ENCODE measurements at regions not wholly inside any gene's neighbourhood (a gene's known extent, or its start where the extent isn't known, plus 50 kb on each side); places are given as distances from the start of the nearest gene placed in this dataset.

- Histone ChIP-seq H3K27me3 (ENCODE audit: insufficient read depth, low read depth, low read length) (no peaks in the 10 kb centered on the region), H2AFZ (ENCODE audit: low read depth, low read length) (no peak overlapping the region), H3F3A (ENCODE audit: insufficient read depth, low read length, poor library complexity, severe bottlenecking) (no peaks in the 10 kb centered on the region)
Observed at GRCh38 chr6:133590814-133591213, 298.1 kb upstream of the TCF21 start.

GRCh38 chr6:133591275-133591674 is 297.6 kb upstream of the TCF21 start:
- Histone ChIP-seq H3K36me3 (ENCODE audit: insufficient read depth, low read length) (no peaks in the 10 kb centered on the region), H3K9me2 (ENCODE audit: insufficient read depth, low read length) (no peaks in the 10 kb centered on the region), H3K4me3 (ENCODE audit: low read length) (no peak overlapping the region), H3K79me2 (replicated peaks; ENCODE audit: insufficient read depth, low read length) (no peaks in the 10 kb centered on the region), H3K27me3 (ENCODE audit: insufficient read depth, low read depth, low read length) (no peaks in the 10 kb centered on the region), H2AFZ (ENCODE audit: low read depth, low read length) (no peak overlapping the region), H3K4me2 (ENCODE audit: low read length) (no peak overlapping the region), H4K20me1 (ENCODE audit: insufficient read depth) (no peaks in the 10 kb centered on the region), H3K9ac (ENCODE audit: low read length) (no peak overlapping the region), H3F3A (ENCODE audit: insufficient read depth, low read length, poor library complexity, severe bottlenecking) (no peaks in the 10 kb centered on the region), H3K27ac (ENCODE audit: low read length) (no peak overlapping the region), H3K9me3 (ENCODE audit: low read length) (no peaks in the 10 kb centered on the region)
- TF ChIP-seq RAD21 (conservative IDR thresholded peaks at IDR 0.05) (no peak), MXI1 (conservative IDR thresholded peaks at IDR 0.05; ENCODE audit: poor library complexity, severe bottlenecking) (no peak), EP300 (conservative IDR thresholded peaks at IDR 0.05; ENCODE audit: poor library complexity, severe bottlenecking) (no peak), CTCF (IDR thresholded peaks at IDR 0.05; ENCODE audit: poor library complexity, severe bottlenecking) (no peak), EZH2 (IDR thresholded peaks at IDR 0.05; ENCODE audit: borderline replicate concordance, insufficient read depth, low read length, poor library complexity, severe bottlenecking) (no peak), TAF1 (IDR thresholded peaks at IDR 0.05; ENCODE audit: low read depth) (no peak)

More at GRCh38 chr6:133590814-133591213, 298.1 kb upstream of the TCF21 start:
- Histone ChIP-seq H3K27ac (ENCODE audit: low read length) (no peak overlapping the region), H4K20me1 (ENCODE audit: insufficient read depth) (no peaks in the 10 kb centered on the region), H3K4me3 (ENCODE audit: low read length) (no peak overlapping the region), H3K79me2 (replicated peaks; ENCODE audit: insufficient read depth, low read length) (no peaks in the 10 kb centered on the region), H3K4me2 (ENCODE audit: low read length) (no peak overlapping the region), H3K9ac (ENCODE audit: low read length) (no peak overlapping the region), H3K36me3 (ENCODE audit: insufficient read depth, low read length) (no peaks in the 10 kb centered on the region), H3K9me2 (ENCODE audit: insufficient read depth, low read length) (no peaks in the 10 kb centered on the region), H3K9me3 (ENCODE audit: low read length) (no peaks in the 10 kb centered on the region)
- TF ChIP-seq RAD21 (conservative IDR thresholded peaks at IDR 0.05) (no peak), SMC3 (conservative IDR thresholded peaks at IDR 0.05; ENCODE audit: poor library complexity) (no peak), EZH2 (IDR thresholded peaks at IDR 0.05; ENCODE audit: borderline replicate concordance, insufficient read depth, low read length, poor library complexity, severe bottlenecking) (no peak), CTCF (IDR thresholded peaks at IDR 0.05; ENCODE audit: poor library complexity, severe bottlenecking) (no peak), REST (IDR thresholded peaks at IDR 0.05; ENCODE audit: borderline replicate concordance) (no peak), EP300 (conservative IDR thresholded peaks at IDR 0.05; ENCODE audit: poor library complexity, severe bottlenecking) (no peak), POLR2AphosphoS5 (IDR thresholded peaks at IDR 0.05) (no peak), TAF1 (IDR thresholded peaks at IDR 0.05; ENCODE audit: low read depth) (no peak), MXI1 (conservative IDR thresholded peaks at IDR 0.05; ENCODE audit: poor library complexity, severe bottlenecking) (no peak)

Measured in neural cell (in vitro differentiated cells).